ENCODE measurements at regions not wholly inside any gene's neighbourhood (a gene's known extent, or its start where the extent isn't known, plus 50 kb on each side); places are given as distances from the start of the nearest gene placed in this dataset.

- no peaks in the 10 kb centered on the region for H3K36me3 ChIP-seq (ENCODE audit: control insufficient read depth, insufficient read depth, low read length)
- WGBS (ENCODE audit: insufficient coverage), result no CpG with 5 or more reads among the region's 1 CpG
- Mint-ChIP-seq H3K4me3 (no peak overlapping the region), H3K4me1 (no peaks in the 10 kb centered on the region), H3K27ac (no peak overlapping the region), H3K9me3 (peaks cover 2 to 4% of the 10 kb centered on the region in 2 donors), H3K27me3 (ENCODE audit: low read depth in 2 of 2) (no peaks in the 10 kb centered on the region), H3K36me3 (no peaks in the 10 kb centered on the region)
- no peaks in the 10 kb centered on the region for H3K27me3 ChIP-seq (ENCODE audit: control insufficient read depth, insufficient read depth, low read length)
- no peak for TF ChIP-seq CTCF (IDR thresholded peaks at IDR 0.05)
- H3K9me3 ChIP-seq (ENCODE audit: control insufficient read depth, insufficient read depth, low read length), result no peaks in the 10 kb centered on the region
- H3K4me1 ChIP-seq (ENCODE audit: control insufficient read depth, insufficient read depth, low read length), result no peaks in the 10 kb centered on the region
- H3K27ac ChIP-seq (ENCODE audit: low read length), result no peak overlapping the region
- ATAC-seq (no peak), DNase-seq (no peak)
- intact Hi-C loops (cut with micrococcal nuclease), result no loop called here
- H3K4me3 ChIP-seq (ENCODE audit: low read length), result no peak overlapping the region
These were observed 995.0 kb downstream of the EFNA5 start for GRCh38 chr5:106675687-106676086.

- Mint-ChIP-seq H3K27me3 (ENCODE audit: low read depth in 2 of 2) (no peaks in the 10 kb centered on the region), H3K4me3 (no peak overlapping the region), H3K36me3 (no peaks in the 10 kb centered on the region), H3K9me3 (peaks cover 2 to 4% of the 10 kb centered on the region in 2 donors), H3K4me1 (no peaks in the 10 kb centered on the region), H3K27ac (no peak overlapping the region)
- 100% methylated on average over 1 of the region's 1 CpG for WGBS (ENCODE audit: insufficient coverage)
- H3K36me3 ChIP-seq (ENCODE audit: control insufficient read depth, insufficient read depth, low read length), result no peaks in the 10 kb centered on the region
- no peak for DNase-seq
- H3K4me3 ChIP-seq (ENCODE audit: low read length), result no peak overlapping the region
- ATAC-seq, result no peak
- intact Hi-C loops (cut with micrococcal nuclease), result no loop called here
- no peaks in the 10 kb centered on the region for H3K4me1 ChIP-seq (ENCODE audit: control insufficient read depth, insufficient read depth, low read length)
- H3K27ac ChIP-seq (ENCODE audit: low read length), result no peak overlapping the region
- TF ChIP-seq CTCF (IDR thresholded peaks at IDR 0.05), result no peak
- no peaks in the 10 kb centered on the region for H3K9me3 ChIP-seq (ENCODE audit: control insufficient read depth, insufficient read depth, low read length)
- no peaks in the 10 kb centered on the region for H3K27me3 ChIP-seq (ENCODE audit: control insufficient read depth, insufficient read depth, low read length)
These were observed 996.8 kb downstream of the EFNA5 start for GRCh38 chr5:106673941-106674340.

GRCh38 chr5:106661866-106662265 lies 1008.9 kb downstream of the EFNA5 start:
- Mint-ChIP-seq H3K27me3 (ENCODE audit: low read depth in 2 of 2) (no peaks in the 10 kb centered on the region), H3K9me3 (peaks cover 3 to 6% of the 10 kb centered on the region in 2 donors), H3K27ac (no peak overlapping the region), H3K4me3 (no peak overlapping the region), H3K36me3 (no peaks in the 10 kb centered on the region), H3K4me1 (no peaks in the 10 kb centered on the region)
- no peak overlapping the region for H3K27ac ChIP-seq (ENCODE audit: low read length)
- DNase-seq (no peak), ATAC-seq (no peak)
- H3K4me1 ChIP-seq (ENCODE audit: control insufficient read depth, insufficient read depth, low read length), result no peaks in the 10 kb centered on the region
- no peak overlapping the region for H3K4me3 ChIP-seq (ENCODE audit: low read length)
- no peaks in the 10 kb centered on the region for H3K9me3 ChIP-seq (ENCODE audit: control insufficient read depth, insufficient read depth, low read length)
- intact Hi-C loops (cut with micrococcal nuclease), result no loop called here
- no peak for TF ChIP-seq CTCF (IDR thresholded peaks at IDR 0.05)
- 86% methylated on average over 1 of the region's 2 CpGs for WGBS (ENCODE audit: insufficient coverage)
- no peaks in the 10 kb centered on the region for H3K36me3 ChIP-seq (ENCODE audit: control insufficient read depth, insufficient read depth, low read length)
- no peaks in the 10 kb centered on the region for H3K27me3 ChIP-seq (ENCODE audit: control insufficient read depth, insufficient read depth, low read length)

GRCh38 chr5:106660681-106661080 lies 1010.1 kb downstream of the EFNA5 start:
- H3K36me3 Mint-ChIP-seq, result no peaks in the 10 kb centered on the region
- no peak overlapping the region for H3K4me3 Mint-ChIP-seq
- Histone ChIP-seq H3K4me1 (ENCODE audit: control insufficient read depth, insufficient read depth, low read length) (no peaks in the 10 kb centered on the region), H3K27ac (ENCODE audit: low read length) (no peak overlapping the region), H3K9me3 (ENCODE audit: control insufficient read depth, insufficient read depth, low read length) (no peaks in the 10 kb centered on the region), H3K36me3 (ENCODE audit: control insufficient read depth, insufficient read depth, low read length) (no peaks in the 10 kb centered on the region), H3K4me3 (ENCODE audit: low read length) (no peak overlapping the region), H3K27me3 (ENCODE audit: control insufficient read depth, insufficient read depth, low read length) (no peaks in the 10 kb centered on the region)
- no peaks in the 10 kb centered on the region for H3K4me1 Mint-ChIP-seq
- ATAC-seq (no peak), DNase-seq (no peak)
- intact Hi-C loops (cut with micrococcal nuclease), result no loop called here
- no peak for TF ChIP-seq CTCF (IDR thresholded peaks at IDR 0.05)
- no peaks in the 10 kb centered on the region for H3K27me3 Mint-ChIP-seq (ENCODE audit: low read depth in 2 of 2)
- H3K27ac Mint-ChIP-seq, result no peak overlapping the region
- H3K9me3 Mint-ChIP-seq, result peaks cover 3 to 6% of the 10 kb centered on the region in 2 donors

Data from natural killer cell (primary cell).